ENCODE measurements at regions not wholly inside any gene's neighbourhood (a gene's known extent, or its start where the extent isn't known, plus 50 kb on each side); places are given as distances from the start of the nearest gene placed in this dataset.

DNA sequence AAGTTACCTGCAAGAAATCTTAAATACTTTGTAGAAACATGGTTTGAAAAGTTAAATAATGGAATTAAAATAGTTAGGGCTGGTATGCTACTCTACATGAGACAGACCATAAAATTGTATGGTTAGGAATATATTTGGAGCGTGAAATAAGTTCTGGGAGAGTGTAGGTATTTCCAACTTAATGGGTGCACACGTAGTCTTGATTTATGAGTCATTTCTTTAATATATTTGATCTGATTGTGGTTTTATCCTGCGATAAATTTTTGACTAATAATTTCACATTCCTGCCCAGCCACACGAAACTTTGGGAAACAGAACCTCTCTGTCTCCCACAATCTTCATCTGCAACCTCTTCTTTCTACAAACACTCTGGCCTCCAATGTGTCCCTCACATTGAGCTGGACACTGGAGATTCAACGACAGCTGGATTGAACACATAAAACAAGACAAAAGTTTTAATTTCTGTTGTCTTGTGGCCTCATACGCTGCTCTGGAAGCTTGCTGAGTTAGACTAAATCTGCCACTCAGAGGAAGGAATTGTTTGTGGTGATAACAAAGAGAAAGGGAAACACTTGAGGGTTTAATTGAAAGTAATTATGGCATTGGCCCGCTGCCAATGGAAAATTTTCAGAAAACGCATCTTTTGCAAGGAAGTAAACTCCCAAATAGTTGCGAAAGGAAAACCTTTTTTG is 201.8 kb upstream of the ZNF608 start:
- Mint-ChIP-seq H3K4me3 (no peak overlapping the region), H3K36me3 (ENCODE audit: low read depth) (no peaks in the 10 kb centered on the region), H3K4me1 (no peaks in the 10 kb centered on the region), H3K27ac (no peak overlapping the region), H3K27me3 (no peaks in the 10 kb centered on the region)
- ATAC-seq (no peak), DNase-seq (no peak)
- H3K9me3 ChIP-seq (ENCODE audit: control insufficient read depth, low read length, poor library complexity, severe bottlenecking), result no peaks in the 10 kb centered on the region

DNA sequence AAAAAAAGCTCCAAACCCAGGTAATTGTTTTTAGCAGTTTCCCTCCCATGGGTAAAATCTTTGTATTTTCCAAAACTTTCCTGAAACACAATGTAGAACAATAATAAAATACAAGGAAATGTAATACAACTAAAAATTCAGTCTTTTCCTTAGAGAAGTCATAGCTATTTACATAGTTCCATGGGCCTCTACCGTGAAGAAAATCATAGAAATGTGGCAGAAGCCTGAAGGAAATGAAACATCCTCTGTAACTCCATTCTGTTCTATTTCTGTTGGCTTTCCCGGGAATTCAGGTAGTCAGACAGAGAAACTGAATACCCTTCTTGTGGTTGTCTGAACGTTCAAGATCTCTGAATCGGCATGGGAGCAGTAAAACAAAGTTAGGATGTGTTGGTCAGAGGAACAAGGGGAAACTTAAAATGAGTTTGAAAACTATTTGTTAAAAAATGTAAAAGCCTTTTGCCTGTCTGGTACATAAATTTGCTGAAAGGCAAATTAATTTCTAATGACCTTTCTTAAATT is 202.4 kb upstream of the ZNF608 start:
- Mint-ChIP-seq H3K36me3 (ENCODE audit: low read depth) (no peaks in the 10 kb centered on the region), H3K27me3 (no peaks in the 10 kb centered on the region), H3K4me1 (no peaks in the 10 kb centered on the region), H3K27ac (no peak overlapping the region), H3K4me3 (no peak overlapping the region)
- ATAC-seq (no peak), DNase-seq (no peak)
- no peaks in the 10 kb centered on the region for H3K9me3 ChIP-seq (ENCODE audit: control insufficient read depth, low read length, poor library complexity, severe bottlenecking)

DNA sequence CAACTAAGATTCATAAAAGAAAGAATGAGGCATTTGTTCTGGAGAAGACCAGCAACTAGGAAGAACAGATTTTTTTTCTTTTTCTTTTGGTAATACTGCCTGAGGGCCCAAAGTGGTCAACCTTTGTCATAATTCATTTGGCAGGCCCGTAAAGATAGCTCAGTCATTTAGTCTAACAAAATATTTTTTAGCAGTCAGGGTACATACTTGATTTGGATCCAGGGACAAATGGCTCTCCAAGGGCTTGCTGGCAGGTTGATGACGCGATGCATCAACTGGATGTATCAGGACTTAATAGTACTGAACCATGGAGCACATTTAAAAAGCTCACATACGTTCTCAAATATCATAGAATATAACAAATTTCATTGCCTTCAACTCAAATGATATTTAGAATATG is 203.4 kb upstream of the ZNF608 start:
- Mint-ChIP-seq H3K4me3 (no peak overlapping the region), H3K27ac (no peak overlapping the region), H3K36me3 (ENCODE audit: low read depth) (no peaks in the 10 kb centered on the region), H3K4me1 (no peaks in the 10 kb centered on the region), H3K27me3 (no peaks in the 10 kb centered on the region)
- DNase-seq (no peak), ATAC-seq (no peak)
- no peaks in the 10 kb centered on the region for H3K9me3 ChIP-seq (ENCODE audit: control insufficient read depth, low read length, poor library complexity, severe bottlenecking)

DNA sequence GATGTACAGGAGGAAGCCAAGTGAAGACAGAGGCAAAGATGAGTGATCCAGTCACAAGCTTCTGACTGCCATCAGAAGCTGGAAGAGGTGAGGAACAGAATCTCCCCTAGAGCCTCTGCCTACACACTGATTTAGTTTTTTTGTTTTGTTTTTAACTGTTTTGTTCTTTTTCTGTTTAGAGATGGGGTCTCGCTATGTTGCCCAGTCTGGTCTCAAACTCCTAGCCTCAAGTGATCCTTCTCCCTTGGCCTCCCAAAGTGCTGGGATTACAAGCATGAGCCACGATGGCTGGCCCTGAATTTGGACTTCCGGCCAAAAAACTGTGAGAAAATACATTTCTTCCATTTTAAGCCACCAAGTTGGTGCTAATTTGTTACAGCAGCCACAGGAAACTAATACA is 204.7 kb upstream of the ZNF608 start:
- Mint-ChIP-seq H3K4me3 (no peak overlapping the region), H3K36me3 (ENCODE audit: low read depth) (no peaks in the 10 kb centered on the region), H3K27me3 (no peaks in the 10 kb centered on the region), H3K27ac (no peak overlapping the region), H3K4me1 (no peaks in the 10 kb centered on the region)
- no peak for DNase-seq
- H3K9me3 ChIP-seq (ENCODE audit: control insufficient read depth, low read length, poor library complexity, severe bottlenecking), result no peaks in the 10 kb centered on the region
- no peak for ATAC-seq

GRCh38 chr5:124951661-124952060 is 205.2 kb upstream of the ZNF608 start:
- ATAC-seq (peak; percentile 20), DNase-seq (no peak)
- no peak overlapping the region for H3K4me3 Mint-ChIP-seq

GRCh38 chr5:124952079-124952478 is 205.6 kb upstream of the ZNF608 start:
- Mint-ChIP-seq H3K27ac (no peak overlapping the region), H3K36me3 (ENCODE audit: low read depth) (no peaks in the 10 kb centered on the region), H3K4me1 (no peaks in the 10 kb centered on the region), H3K4me3 (no peak overlapping the region), H3K27me3 (no peaks in the 10 kb centered on the region)
- DNase-seq, result no peak
- ATAC-seq, result peak; percentile 32
- H3K9me3 ChIP-seq (ENCODE audit: control insufficient read depth, low read length, poor library complexity, severe bottlenecking), result no peaks in the 10 kb centered on the region

More at GRCh38 chr5:124951661-124952060, 205.2 kb upstream of the ZNF608 start:
- no peaks in the 10 kb centered on the region for H3K27me3 Mint-ChIP-seq
- no peak overlapping the region for H3K27ac Mint-ChIP-seq
- H3K9me3 ChIP-seq (ENCODE audit: control insufficient read depth, low read length, poor library complexity, severe bottlenecking), result no peaks in the 10 kb centered on the region
- no peaks in the 10 kb centered on the region for H3K36me3 Mint-ChIP-seq (ENCODE audit: low read depth)
- no peaks in the 10 kb centered on the region for H3K4me1 Mint-ChIP-seq

GRCh38 chr5:124952566-124952965 is 206.1 kb upstream of the ZNF608 start:
- no peak overlapping the region for H3K4me3 Mint-ChIP-seq
- no peaks in the 10 kb centered on the region for H3K9me3 ChIP-seq (ENCODE audit: control insufficient read depth, low read length, poor library complexity, severe bottlenecking)
- no peaks in the 10 kb centered on the region for H3K36me3 Mint-ChIP-seq (ENCODE audit: low read depth)
- no peak overlapping the region for H3K27ac Mint-ChIP-seq
- no peak for DNase-seq
- no peaks in the 10 kb centered on the region for H3K4me1 Mint-ChIP-seq
- no peaks in the 10 kb centered on the region for H3K27me3 Mint-ChIP-seq
- no peak for ATAC-seq

GRCh38 chr5:124954784-124955183 is 208.3 kb upstream of the ZNF608 start:
- no peaks in the 10 kb centered on the region for H3K36me3 Mint-ChIP-seq (ENCODE audit: low read depth)
- no peak overlapping the region for H3K27ac Mint-ChIP-seq
- no peak overlapping the region for H3K4me3 Mint-ChIP-seq
- no peak for DNase-seq
- H3K4me1 Mint-ChIP-seq, result no peaks in the 10 kb centered on the region
- H3K9me3 ChIP-seq (ENCODE audit: control insufficient read depth, low read length, poor library complexity, severe bottlenecking), result no peaks in the 10 kb centered on the region
- ATAC-seq, result no peak
- H3K27me3 Mint-ChIP-seq, result no peaks in the 10 kb centered on the region

DNA sequence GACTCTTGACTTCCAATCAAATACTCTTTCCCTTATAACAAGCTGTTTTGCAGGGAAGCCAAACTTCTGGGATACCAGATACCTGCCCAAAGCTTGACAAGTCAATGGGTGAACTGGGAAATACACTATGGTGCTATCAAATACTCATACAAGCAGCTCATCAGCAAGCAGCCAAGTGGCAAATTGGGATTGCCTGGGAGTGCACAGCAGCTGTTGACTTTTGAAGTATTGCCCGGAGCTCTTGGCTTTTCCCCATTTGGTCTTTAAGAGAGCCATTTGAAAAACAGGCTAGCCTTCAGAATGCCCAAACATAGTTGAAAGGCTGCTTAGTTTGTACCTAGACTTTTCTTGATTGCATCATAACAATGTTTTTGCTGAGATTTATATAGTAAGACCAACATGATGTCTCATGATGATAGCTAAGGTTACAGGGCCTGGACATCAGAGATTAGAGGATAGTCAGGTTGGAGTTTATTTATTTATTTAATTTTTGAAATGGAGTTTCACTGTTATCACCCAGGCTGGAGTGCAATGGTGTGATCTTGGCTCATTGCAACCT is 210.1 kb upstream of the ZNF608 start:
- H3K4me3 Mint-ChIP-seq, result no peak overlapping the region
- H3K27ac Mint-ChIP-seq, result no peak overlapping the region
- H3K36me3 Mint-ChIP-seq (ENCODE audit: low read depth), result no peaks in the 10 kb centered on the region
- H3K9me3 ChIP-seq (ENCODE audit: control insufficient read depth, low read length, poor library complexity, severe bottlenecking), result no peaks in the 10 kb centered on the region
- H3K27me3 Mint-ChIP-seq, result no peaks in the 10 kb centered on the region
- DNase-seq (no peak), ATAC-seq (no peak)
- no peaks in the 10 kb centered on the region for H3K4me1 Mint-ChIP-seq

GRCh38 chr5:124957063-124957462 is 210.6 kb upstream of the ZNF608 start:
- Mint-ChIP-seq H3K4me3 (no peak overlapping the region), H3K4me1 (no peaks in the 10 kb centered on the region)

GRCh38 chr5:124960266-124960665 is 213.8 kb upstream of the ZNF608 start:
- no peaks in the 10 kb centered on the region for H3K27me3 Mint-ChIP-seq
- ATAC-seq (no peak), DNase-seq (no peak)
- no peaks in the 10 kb centered on the region for H3K9me3 ChIP-seq (ENCODE audit: control insufficient read depth, low read length, poor library complexity, severe bottlenecking)
- H3K36me3 Mint-ChIP-seq (ENCODE audit: low read depth), result no peaks in the 10 kb centered on the region
- no peak overlapping the region for H3K27ac Mint-ChIP-seq
- no peak overlapping the region for H3K4me3 Mint-ChIP-seq
- H3K4me1 Mint-ChIP-seq, result no peaks in the 10 kb centered on the region

More at GRCh38 chr5:124957063-124957462, 210.6 kb upstream of the ZNF608 start:
- Mint-ChIP-seq H3K27me3 (no peaks in the 10 kb centered on the region), H3K27ac (no peak overlapping the region), H3K36me3 (ENCODE audit: low read depth) (no peaks in the 10 kb centered on the region)
- DNase-seq (no peak), ATAC-seq (no peak)
- H3K9me3 ChIP-seq (ENCODE audit: control insufficient read depth, low read length, poor library complexity, severe bottlenecking), result no peaks in the 10 kb centered on the region

- DNase-seq (no peak), ATAC-seq (no peak)
- H3K4me3 Mint-ChIP-seq, result no peak overlapping the region
- no peak overlapping the region for H3K27ac Mint-ChIP-seq
- no peaks in the 10 kb centered on the region for H3K9me3 ChIP-seq (ENCODE audit: control insufficient read depth, low read length, poor library complexity, severe bottlenecking)
- H3K36me3 Mint-ChIP-seq (ENCODE audit: low read depth), result no peaks in the 10 kb centered on the region
- no peaks in the 10 kb centered on the region for H3K27me3 Mint-ChIP-seq
- H3K4me1 Mint-ChIP-seq, result no peaks in the 10 kb centered on the region
Measured at GRCh38 chr5:124961521-124961920, 215.1 kb upstream of the ZNF608 start.

GRCh38 chr5:124962111-124962510 is 215.7 kb upstream of the ZNF608 start:
- DNase-seq (no peak), ATAC-seq (no peak)
- no peak overlapping the region for H3K4me3 Mint-ChIP-seq
- H3K27me3 Mint-ChIP-seq, result no peaks in the 10 kb centered on the region
- H3K9me3 ChIP-seq (ENCODE audit: control insufficient read depth, low read length, poor library complexity, severe bottlenecking), result no peaks in the 10 kb centered on the region
- H3K27ac Mint-ChIP-seq, result no peak overlapping the region
- no peaks in the 10 kb centered on the region for H3K36me3 Mint-ChIP-seq (ENCODE audit: low read depth)
- no peaks in the 10 kb centered on the region for H3K4me1 Mint-ChIP-seq

- H3K27ac Mint-ChIP-seq, result no peak overlapping the region
- no peaks in the 10 kb centered on the region for H3K9me3 ChIP-seq (ENCODE audit: control insufficient read depth, low read length, poor library complexity, severe bottlenecking)
- H3K27me3 Mint-ChIP-seq, result no peaks in the 10 kb centered on the region
- no peak overlapping the region for H3K4me3 Mint-ChIP-seq
- ATAC-seq (no peak), DNase-seq (no peak)
- H3K36me3 Mint-ChIP-seq (ENCODE audit: low read depth), result no peaks in the 10 kb centered on the region
- H3K4me1 Mint-ChIP-seq, result no peaks in the 10 kb centered on the region
Measured at GRCh38 chr5:124962735-124963134, 216.3 kb upstream of the ZNF608 start.
